ENCODE measurements at regions not wholly inside any gene's neighbourhood (a gene's known extent, or its start where the extent isn't known, plus 50 kb on each side); places are given as distances from the start of the nearest gene placed in this dataset.
"Not testable (repeated sequence)": the region's sequence is repeated elsewhere in the genome, so short reads cannot be mapped to it uniquely, and the experiment has no call there.

- not testable (repeated sequence) for DNase-seq
Observed at GRCh38 chr2:242159921-242160320, 290.4 kb downstream of the RTP5 start.

DNA sequence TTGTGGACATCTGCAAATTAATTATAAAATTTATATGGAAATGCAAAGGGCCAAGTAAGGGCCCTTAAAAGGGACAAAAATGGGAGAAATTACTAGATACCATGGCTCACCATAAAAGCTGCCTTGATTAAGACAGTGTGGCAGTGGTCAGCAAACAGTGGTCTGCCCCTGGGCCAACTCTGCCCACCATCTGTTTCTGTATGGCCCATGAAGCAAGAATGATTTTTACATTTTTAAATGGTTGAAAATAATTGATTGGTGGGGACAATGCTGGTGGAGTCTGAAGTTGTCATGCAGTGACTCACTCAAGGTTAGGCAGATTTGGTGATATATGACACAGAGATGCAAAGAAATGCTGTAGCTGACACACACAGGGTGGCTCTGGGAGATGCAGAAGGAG is 295.6 kb downstream of the RTP5 start:
- not testable (repeated sequence) for DNase-seq

GRCh38 chr2:242171290-242171689 is 301.8 kb downstream of the RTP5 start:
- not testable (repeated sequence) for DNase-seq
